AG09319 (cell line): ENCODE measurements at regions not wholly inside any gene's neighbourhood (a gene's known extent, or its start where the extent isn't known, plus 50 kb on each side); places are given as distances from the start of the nearest gene placed in this dataset.
"Not testable (repeated sequence)": the region's sequence is repeated elsewhere in the genome, so short reads cannot be mapped to it uniquely, and the experiment has no call there.

Experiments used
- DNase-seq: peaks from one replicate; pipeline ENCODE4 v3.0.0-alpha.2; 2010; ENCODE audit warnings: low read depth; ENCODE audit errors: extremely low read depth
- TF ChIP-seq, protein P1 (sequence below): IDR thresholded peaks from 2 replicates; pipeline ENCODE4 v1.5.1; 2011; ENCODE audit warnings: low read depth, mild to moderate bottlenecking, inconsistent platforms, low read length, moderate library complexity

DNA sequence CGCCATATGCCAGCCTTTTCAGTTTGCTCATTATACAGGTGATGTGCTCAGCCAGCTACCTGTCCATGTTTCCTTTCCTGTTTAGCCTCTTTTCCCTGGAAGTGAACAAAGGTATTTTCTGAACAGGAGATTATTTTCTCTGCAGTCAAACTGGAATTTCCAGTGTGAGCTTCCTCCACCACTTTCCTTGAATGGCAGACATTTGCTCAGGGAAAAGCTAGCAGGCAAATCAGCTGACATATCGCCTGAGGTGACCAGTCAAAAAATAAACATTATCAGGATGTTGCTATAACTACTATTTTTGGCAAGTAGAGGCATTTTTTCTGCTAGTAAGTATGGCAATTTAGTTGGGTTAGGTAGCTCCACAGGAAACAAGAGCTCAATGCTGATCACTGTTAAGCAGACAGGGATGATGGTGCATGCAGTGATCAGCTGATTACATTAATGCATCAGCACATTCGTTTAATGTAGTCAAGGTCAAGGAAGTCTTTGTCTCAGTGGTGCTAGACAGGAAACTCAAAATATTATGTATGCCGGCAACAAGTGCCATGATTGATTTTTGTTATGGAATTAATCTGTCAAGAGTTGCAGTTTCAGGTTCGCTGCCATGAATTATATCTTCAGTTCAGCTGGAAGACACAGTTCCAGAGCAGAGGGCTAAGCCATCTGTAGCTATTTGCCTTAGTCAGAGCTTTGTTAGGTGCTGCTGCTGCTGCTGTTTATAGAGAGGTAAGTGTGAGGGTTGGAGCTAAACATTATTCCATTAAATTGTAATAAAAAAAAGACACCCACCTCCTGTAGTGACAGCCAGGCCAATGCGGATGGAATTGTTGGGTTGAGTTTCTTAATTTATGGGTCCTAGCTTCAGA, 179.7 kb upstream of the ST6GALNAC5 start:
- TF ChIP-seq, protein P1, sequence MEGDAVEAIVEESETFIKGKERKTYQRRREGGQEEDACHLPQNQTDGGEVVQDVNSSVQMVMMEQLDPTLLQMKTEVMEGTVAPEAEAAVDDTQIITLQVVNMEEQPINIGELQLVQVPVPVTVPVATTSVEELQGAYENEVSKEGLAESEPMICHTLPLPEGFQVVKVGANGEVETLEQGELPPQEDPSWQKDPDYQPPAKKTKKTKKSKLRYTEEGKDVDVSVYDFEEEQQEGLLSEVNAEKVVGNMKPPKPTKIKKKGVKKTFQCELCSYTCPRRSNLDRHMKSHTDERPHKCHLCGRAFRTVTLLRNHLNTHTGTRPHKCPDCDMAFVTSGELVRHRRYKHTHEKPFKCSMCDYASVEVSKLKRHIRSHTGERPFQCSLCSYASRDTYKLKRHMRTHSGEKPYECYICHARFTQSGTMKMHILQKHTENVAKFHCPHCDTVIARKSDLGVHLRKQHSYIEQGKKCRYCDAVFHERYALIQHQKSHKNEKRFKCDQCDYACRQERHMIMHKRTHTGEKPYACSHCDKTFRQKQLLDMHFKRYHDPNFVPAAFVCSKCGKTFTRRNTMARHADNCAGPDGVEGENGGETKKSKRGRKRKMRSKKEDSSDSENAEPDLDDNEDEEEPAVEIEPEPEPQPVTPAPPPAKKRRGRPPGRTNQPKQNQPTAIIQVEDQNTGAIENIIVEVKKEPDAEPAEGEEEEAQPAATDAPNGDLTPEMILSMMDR = no peak
- DNase-seq = no peak

GRCh38 chr1:76690766-76691165, 176.5 kb upstream of the ST6GALNAC5 start:
- TF ChIP-seq, protein P1 = no peak
- DNase-seq = no peak

DNA sequence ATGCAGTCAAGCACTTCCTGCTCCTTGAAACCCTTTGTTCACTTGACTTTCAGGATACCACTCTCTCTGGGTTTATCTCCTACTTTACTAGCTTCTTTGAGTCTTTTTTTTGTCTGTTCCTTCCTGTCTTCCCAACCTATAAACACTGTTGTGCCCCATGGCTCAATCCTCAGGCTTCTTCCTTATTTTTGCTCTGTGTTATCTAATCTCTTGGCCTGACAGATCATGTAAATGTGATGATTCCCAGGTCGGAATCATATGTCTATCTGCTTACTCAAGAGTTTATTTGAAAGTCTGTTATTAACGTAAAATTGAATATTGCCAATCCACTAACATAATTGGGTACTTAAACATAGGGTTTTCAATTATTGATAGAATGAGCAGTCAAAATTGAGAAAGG, 171.7 kb upstream of the ST6GALNAC5 start:
- TF ChIP-seq, protein P1 = no peak
- DNase-seq = no peak

GRCh38 chr1:76697361-76697760, 169.9 kb upstream of the ST6GALNAC5 start:
- DNase-seq = no peak
- TF ChIP-seq, protein P1 = no peak

DNA sequence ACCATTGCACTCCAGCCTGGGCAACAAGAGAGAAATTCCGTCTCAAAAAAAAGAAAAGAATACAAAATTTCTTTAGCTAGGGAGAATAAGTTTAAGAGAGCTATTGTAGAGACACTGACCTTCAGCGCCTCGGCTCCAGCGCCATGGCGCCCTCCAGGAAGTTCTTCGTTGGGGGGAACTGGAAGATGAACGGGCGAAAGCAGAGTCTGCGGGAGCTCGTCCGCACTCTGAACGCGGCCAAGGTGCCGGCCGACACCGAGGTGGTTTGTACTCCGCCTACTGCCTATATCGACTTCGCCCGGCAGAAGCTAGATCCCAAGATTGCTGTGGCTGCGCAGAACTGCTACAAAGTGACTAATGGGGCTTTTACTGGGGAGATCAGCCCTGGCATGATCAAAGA, 167.6 kb upstream of the ST6GALNAC5 start:
- DNase-seq = not testable (repeated sequence)

GRCh38 chr1:76700200-76700599, 167.1 kb upstream of the ST6GALNAC5 start:
- DNase-seq = not testable (repeated sequence)

- TF ChIP-seq, protein P1 = no peak
- DNase-seq = no peak
Measured at GRCh38 chr1:76705560-76705959, 161.7 kb upstream of the ST6GALNAC5 start.

DNA sequence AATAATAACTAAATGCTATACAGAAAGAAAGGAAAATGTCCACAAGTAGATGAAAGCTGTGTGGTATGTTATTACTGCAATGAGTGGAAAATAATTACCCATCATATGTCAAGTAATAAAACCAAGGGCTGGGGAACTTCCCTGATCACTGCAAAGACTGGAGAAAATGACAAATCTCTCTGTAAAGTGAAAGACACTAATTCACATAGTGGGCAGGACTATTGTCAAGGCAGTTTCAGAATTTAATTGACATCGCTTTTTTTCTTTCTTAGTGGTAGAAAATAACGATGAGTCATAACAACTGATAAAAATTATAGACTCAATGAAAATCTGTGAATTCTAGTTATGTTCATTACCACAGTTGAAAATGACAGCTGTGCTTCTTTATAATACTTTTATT, 153.7 kb upstream of the ST6GALNAC5 start:
- TF ChIP-seq, protein P1 = no peak
- no peak for DNase-seq
